ENCODE measurements at regions not wholly inside any gene's neighbourhood (a gene's known extent, or its start where the extent isn't known, plus 50 kb on each side); places are given as distances from the start of the nearest gene placed in this dataset.

GRCh38 chr5:102622262-102622661 lies 123.5 kb upstream of the SLCO6A1 start:
- in situ Hi-C loops (cut with MboI) = no loop called here
- DNase-seq (ENCODE audit: low read depth, low spot score) (no peak), ATAC-seq (no peak), FAIRE-seq (no peak)
- no peak overlapping the region for H3K9ac ChIP-seq (ENCODE audit: control insufficient read depth, insufficient read depth, low read length)
- H3K4me1 ChIP-seq (ENCODE audit: control insufficient read depth, insufficient read depth, low read length) = no peaks in the 10 kb centered on the region
- no TSS peak for BruUV-seq (replicated peaks)
- 0% methylated on average over 3 of the region's 3 CpGs for WGBS (ENCODE audit: insufficient coverage, insufficient replicate concordance, low lambda C conversion rate, missing lambda C conversion rate)
- intact Hi-C loops (cut with micrococcal nuclease; ENCODE audit: unreplicated experiment) = no loop called here
- ChIA-PET SMC1A (ENCODE audit: uncharacterized antibody, unreplicated experiment) (no interaction called here), POLR2A (no interaction called here), RAD21 (ENCODE audit: unreplicated experiment) (no interaction called here), CTCF (no interaction called here)
- H3K4me2 ChIP-seq (ENCODE audit: control insufficient read depth, insufficient read depth) = no peak overlapping the region
- H3K27ac ChIP-seq (ENCODE audit: control insufficient read depth, insufficient read depth) = no peak overlapping the region
- H3K4me3 ChIP-seq = no peak overlapping the region
- H4K20me1 ChIP-seq (ENCODE audit: control insufficient read depth, insufficient read depth) = no peaks in the 10 kb centered on the region
- no peaks in the 10 kb centered on the region for H3K36me3 ChIP-seq (ENCODE audit: control insufficient read depth in 2 of 2, insufficient read depth in 2 of 2, low read length in 1 of 2)
- no peaks in the 10 kb centered on the region for H3K27me3 ChIP-seq (replicated peaks in 1 of 2; ENCODE audit: control insufficient read depth in 2 of 2, insufficient read depth in 2 of 2, low read length in 1 of 2)
- H3K79me2 ChIP-seq (ENCODE audit: control insufficient read depth, insufficient read depth, low read length) = no peaks in the 10 kb centered on the region
- TF ChIP-seq SREBF1 (IDR thresholded peaks at IDR 0.05; ENCODE audit: low read length) = no peak
- no peak for TF ChIP-seq MEF2A (IDR thresholded peaks at IDR 0.05; ENCODE audit: insufficient read depth, low read depth, low read length)
- no peak for TF ChIP-seq RELA (IDR thresholded peaks at IDR 0.05; ENCODE audit: borderline replicate concordance, partially characterized antibody)
- no peak for TF ChIP-seq ATF2 (IDR thresholded peaks at IDR 0.05; ENCODE audit: low read length)
- TF ChIP-seq MYB (IDR thresholded peaks at IDR 0.05; ENCODE audit: borderline replicate concordance, low read depth, low read length) = no peak
- H3K9me3 ChIP-seq (replicated peaks; ENCODE audit: control insufficient read depth, insufficient read depth, low read length) = no peaks in the 10 kb centered on the region
- H2AFZ ChIP-seq (ENCODE audit: control insufficient read depth, low read depth, low read length) = no peak overlapping the region

GRCh38 chr5:102623329-102624065 lies 124.7 kb upstream of the SLCO6A1 start:
- no peak for ATAC-seq
- H3K9me3 ChIP-seq (replicated peaks; ENCODE audit: control insufficient read depth, insufficient read depth, low read length) = no peaks in the 10 kb centered on the region
- in situ Hi-C loops (cut with MboI) = no loop called here
- FAIRE-seq = no peak
- H3K4me3 ChIP-seq = no peak overlapping the region
- POLR2A ChIA-PET = no interaction called here
- no peak overlapping the region for H3K4me2 ChIP-seq (ENCODE audit: control insufficient read depth, insufficient read depth)
- no peaks in the 10 kb centered on the region for H3K79me2 ChIP-seq (ENCODE audit: control insufficient read depth, insufficient read depth, low read length)
- intact Hi-C loops (cut with micrococcal nuclease; ENCODE audit: unreplicated experiment) = no loop called here
- no TSS peak for BruUV-seq (replicated peaks)
- no peaks in the 10 kb centered on the region for H3K27me3 ChIP-seq (replicated peaks in 1 of 2; ENCODE audit: control insufficient read depth in 2 of 2, insufficient read depth in 2 of 2, low read length in 1 of 2)
- H4K20me1 ChIP-seq (ENCODE audit: control insufficient read depth, insufficient read depth) = no peaks in the 10 kb centered on the region
- RAD21 ChIA-PET (ENCODE audit: unreplicated experiment) = no interaction called here
- no peak for DNase-seq (ENCODE audit: low read depth, low spot score)
- no peak overlapping the region for H3K9ac ChIP-seq (ENCODE audit: control insufficient read depth, insufficient read depth, low read length)
- H2AFZ ChIP-seq (ENCODE audit: control insufficient read depth, low read depth, low read length) = no peak overlapping the region
- 36% methylated on average over 4 of the region's 4 CpGs for WGBS (ENCODE audit: insufficient coverage, insufficient replicate concordance, low lambda C conversion rate, missing lambda C conversion rate)
- no peak overlapping the region for H3K27ac ChIP-seq (ENCODE audit: control insufficient read depth, insufficient read depth)
- H3K36me3 ChIP-seq (ENCODE audit: control insufficient read depth in 2 of 2, insufficient read depth in 2 of 2, low read length in 1 of 2) = no peaks in the 10 kb centered on the region
- H3K4me1 ChIP-seq (ENCODE audit: control insufficient read depth, insufficient read depth, low read length) = no peaks in the 10 kb centered on the region
- SMC1A ChIA-PET (ENCODE audit: uncharacterized antibody, unreplicated experiment) = no interaction called here
- CTCF ChIA-PET = no interaction called here
- TF ChIP-seq IKZF2 (IDR thresholded peaks at IDR 0.05) = no peak
- TF ChIP-seq SMAD5 (IDR thresholded peaks at IDR 0.05; ENCODE audit: low read depth) = no peak
- no peak for TF ChIP-seq CHD2 (IDR thresholded peaks at IDR 0.05; ENCODE audit: borderline replicate concordance, low read depth, low read length)
- no peak for TF ChIP-seq FOXK2 (IDR thresholded peaks at IDR 0.05)
- no peak for TF ChIP-seq CBFB (IDR thresholded peaks at IDR 0.05; ENCODE audit: low read depth)
- no peak for TF ChIP-seq STAT3 (IDR thresholded peaks at IDR 0.05; ENCODE audit: low read depth, low read length)
- no peak for TF ChIP-seq MXI1 (IDR thresholded peaks at IDR 0.05; ENCODE audit: low read depth, low read length)
- no peak for TF ChIP-seq WRNIP1 (IDR thresholded peaks at IDR 0.05; ENCODE audit: borderline replicate concordance, low read depth, low read length)
- TF ChIP-seq PBX3 (IDR thresholded peaks at IDR 0.05; ENCODE audit: insufficient replicate concordance, low read depth, low read length) = no peak
- TF ChIP-seq BRCA1 (IDR thresholded peaks at IDR 0.05; ENCODE audit: low read depth, low read length) = no peak
- no peak for TF ChIP-seq NFYB (IDR thresholded peaks at IDR 0.05; ENCODE audit: insufficient read depth, low read depth, low read length)
- TF ChIP-seq CREB1 (IDR thresholded peaks at IDR 0.05; ENCODE audit: low read depth) = no peak

All from GM12878 (cell line).